Fibroblast of the aortic adventitia (primary cell): ENCODE measurements at regions not wholly inside any gene's neighbourhood (a gene's known extent, or its start where the extent isn't known, plus 50 kb on each side); places are given as distances from the start of the nearest gene placed in this dataset.
A peak's percentile ranks its signal among the peaks of the same experiment; 100 is the strongest.

ENCODE experiments used
- DNase-seq: peaks from one replicate; pipeline ENCODE4 v3.0.0-alpha.2; 2010; ENCODE audit warnings: low read depth
- H3K4me3 ChIP-seq: 2 replicates; pipeline ENCODE4 v1.5.1; 2011; ENCODE audit warnings: low read depth, mild to moderate bottlenecking, control low read depth, low read length, moderate library complexity
- CTCF ChIP-seq: IDR thresholded peaks from 2 replicates; pipeline ENCODE4 v1.5.1; 2011; ENCODE audit warnings: mild to moderate bottlenecking, low read length, control low read depth, inconsistent platforms; ENCODE audit not compliant: insufficient read depth

GRCh38 chr2:212945526-212945925 is 205.9 kb downstream of the IKZF2 start:
- no peak for DNase-seq
- H3K4me3 ChIP-seq, result no peak overlapping the region
- no peak for TF ChIP-seq CTCF

DNA sequence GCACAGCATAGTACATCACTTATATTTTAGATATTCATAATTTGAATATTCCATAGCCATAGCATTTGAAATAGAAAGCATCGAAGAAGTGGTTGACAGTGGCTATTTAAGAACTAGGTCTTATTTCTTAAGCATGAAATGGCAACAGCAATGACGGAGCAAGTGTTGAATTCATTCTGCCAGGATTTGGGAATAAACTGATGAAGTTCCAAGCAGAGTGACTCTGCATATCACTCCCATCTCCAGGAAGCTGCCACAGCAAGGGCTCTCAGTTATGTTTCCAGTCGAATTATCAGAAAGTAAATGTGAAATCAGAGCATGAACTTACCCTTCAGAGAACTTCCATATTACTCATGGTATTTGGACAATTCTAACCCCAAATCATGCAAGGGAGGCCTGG is 208.1 kb downstream of the IKZF2 start:
- H3K4me3 ChIP-seq, result no peak overlapping the region
- peak; percentile 69 for DNase-seq
- TF ChIP-seq CTCF, result no peak

DNA sequence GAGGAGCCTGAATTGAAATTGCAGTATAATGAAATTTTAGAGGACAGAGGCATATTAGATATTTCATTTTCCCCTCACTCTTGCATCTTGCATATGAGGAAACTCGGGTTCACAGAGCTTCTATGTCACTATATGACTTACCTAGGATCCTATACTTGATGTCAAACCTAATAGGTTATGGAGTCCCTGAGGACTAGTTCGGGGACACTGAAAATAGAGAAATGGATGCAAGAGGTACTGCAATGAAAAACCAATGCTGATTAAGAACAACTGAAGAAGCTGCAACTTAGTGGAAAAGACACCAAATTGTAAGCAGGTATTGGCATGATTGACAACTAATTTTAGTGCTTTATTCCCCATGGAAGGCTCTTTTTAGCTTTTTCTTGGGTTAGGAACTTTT is 210.1 kb downstream of the IKZF2 start:
- no peak overlapping the region for H3K4me3 ChIP-seq
- no peak for TF ChIP-seq CTCF
- no peak for DNase-seq

DNA sequence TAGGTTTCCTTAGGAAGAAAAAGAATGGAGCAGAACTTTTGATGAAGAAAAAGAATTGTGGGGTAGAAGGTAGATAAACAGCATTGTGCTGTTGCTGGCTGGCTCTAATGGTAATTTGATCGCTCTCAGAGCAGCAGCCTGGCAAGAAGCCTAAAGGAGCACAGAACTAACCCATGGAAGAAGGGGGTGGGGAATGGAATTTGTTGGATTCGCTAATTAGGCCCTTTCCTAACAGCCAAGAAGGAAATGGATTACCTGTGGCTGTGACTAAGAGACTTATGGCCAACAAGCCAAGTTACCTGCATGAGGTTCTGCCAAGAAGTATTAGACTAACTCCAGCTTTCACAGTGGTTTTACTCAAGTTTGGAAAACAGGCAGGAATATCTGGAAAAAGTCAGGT is 210.6 kb downstream of the IKZF2 start:
- H3K4me3 ChIP-seq, result no peak overlapping the region
- DNase-seq, result peak; percentile 55
- TF ChIP-seq CTCF, result no peak

GRCh38 chr2:212939777-212940531 is 211.5 kb downstream of the IKZF2 start:
- H3K4me3 ChIP-seq, result no peak overlapping the region
- no peak for TF ChIP-seq CTCF
- no peak for DNase-seq

DNA sequence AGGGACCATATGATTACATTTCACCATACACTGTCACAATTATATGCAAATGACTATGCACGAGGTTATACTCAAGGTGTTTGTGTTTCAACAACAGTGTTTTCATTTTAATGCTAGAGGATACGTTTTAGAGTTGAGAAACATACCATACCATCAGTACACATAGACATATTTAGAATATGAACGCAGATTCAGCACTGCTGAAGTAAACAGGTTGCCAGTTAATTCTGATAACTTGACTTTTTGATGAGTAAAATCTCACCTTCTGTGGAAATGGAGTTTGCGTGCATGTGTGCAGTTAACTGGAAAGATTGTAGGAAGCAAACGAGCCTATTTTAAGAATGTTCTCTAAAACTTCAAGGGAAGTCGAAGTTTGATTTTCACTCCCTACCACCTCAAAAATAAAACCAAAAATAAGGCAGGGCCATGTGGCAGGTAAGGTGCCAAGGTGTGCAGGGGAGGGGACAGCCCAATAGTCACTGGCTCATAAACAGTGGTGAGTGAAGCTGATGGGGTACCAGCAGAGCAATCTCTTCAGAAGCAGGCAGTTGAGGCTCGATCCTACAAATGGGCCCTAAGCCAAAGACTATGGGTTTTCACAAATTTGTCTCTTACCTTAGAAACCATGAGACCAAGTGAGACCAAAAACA is 213.1 kb downstream of the IKZF2 start:
- H3K4me3 ChIP-seq, result no peak overlapping the region
- no peak for TF ChIP-seq CTCF
- no peak for DNase-seq
